ENCODE measurements at regions not wholly inside any gene's neighbourhood (a gene's known extent, or its start where the extent isn't known, plus 50 kb on each side); places are given as distances from the start of the nearest gene placed in this dataset.

DNA sequence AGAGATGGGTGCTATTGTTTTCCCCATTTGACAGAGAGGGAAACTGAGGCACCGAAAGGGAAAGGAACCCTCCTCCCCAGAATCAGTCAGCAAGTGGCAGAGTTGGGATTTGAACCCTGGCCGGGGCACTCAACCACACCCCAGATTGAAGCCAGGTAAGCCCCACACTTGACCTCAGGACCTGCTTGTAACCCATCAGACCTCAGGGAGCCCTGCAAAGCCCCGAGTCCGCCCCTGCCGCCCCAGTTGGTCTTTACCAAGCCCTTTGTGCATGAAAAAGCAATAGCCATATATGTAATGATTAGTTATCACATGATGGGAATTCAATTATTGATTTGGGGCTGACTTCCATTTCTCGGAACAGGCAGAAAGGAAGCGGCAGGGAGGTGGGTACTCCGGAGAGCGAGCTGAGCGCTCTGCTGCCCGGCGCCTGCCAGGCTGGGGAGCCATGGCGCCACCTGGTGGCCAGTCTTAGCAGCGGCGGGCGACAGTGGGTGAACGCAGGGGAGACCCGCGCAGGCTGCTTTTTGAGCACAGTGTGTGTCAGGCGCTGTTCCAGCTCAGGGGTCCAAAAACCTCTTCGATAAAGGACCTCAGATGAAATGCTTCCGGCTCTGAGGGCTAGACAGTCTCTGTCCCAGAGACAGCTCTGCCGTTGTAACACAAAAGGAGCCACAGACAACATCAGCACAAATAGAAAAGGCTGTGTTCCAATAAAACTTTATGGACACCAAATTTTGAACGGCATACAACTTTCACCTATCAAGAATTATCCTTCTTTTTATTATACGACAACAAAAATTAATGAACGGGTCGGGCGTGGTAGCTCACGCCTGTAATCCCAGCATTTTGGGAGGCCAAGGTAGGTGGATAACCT, 82.9 kb upstream of the CACNA1A start:
- DNase-seq = peak; percentile 70
- H3K9me3 ChIP-seq (replicated peaks) = no peaks in the 10 kb centered on the region
- TF ChIP-seq CTCF (IDR thresholded peaks at IDR 0.05; ENCODE audit: borderline replicate concordance) = peak; percentile 99
- H3K4me1 ChIP-seq = no peaks in the 10 kb centered on the region
- intact Hi-C loops (cut with micrococcal nuclease) = loop anchor here (5.0 kb wide), 1 partner anchor 307 kb away; no protein-coding TSS in a partner anchor
- H3K27ac ChIP-seq (replicated peaks) = no peak overlapping the region
- H3K36me3 ChIP-seq = no peaks in the 10 kb centered on the region
- H3K4me3 ChIP-seq = no peak overlapping the region
- H3K27me3 ChIP-seq (ENCODE audit: low read depth) = peaks cover 78% of the 10 kb centered on the region

- DNase-seq = no peak
- TF ChIP-seq CTCF (IDR thresholded peaks at IDR 0.05; ENCODE audit: borderline replicate concordance) = no peak
- H3K4me3 ChIP-seq = no peak overlapping the region
- H3K27me3 ChIP-seq (ENCODE audit: low read depth) = peaks cover 44% of the 10 kb centered on the region
- H3K9me3 ChIP-seq (replicated peaks) = no peaks in the 10 kb centered on the region
- H3K4me1 ChIP-seq = no peaks in the 10 kb centered on the region
- H3K36me3 ChIP-seq = no peaks in the 10 kb centered on the region
- H3K27ac ChIP-seq (replicated peaks) = no peak overlapping the region
- intact Hi-C loops (cut with micrococcal nuclease) = loop anchor here (5.0 kb wide), 1 partner anchor 303 kb away; no protein-coding TSS in a partner anchor
These were observed 79.2 kb upstream of the CACNA1A start for GRCh38 chr19:13585512-13585911.

- Histone ChIP-seq H3K27me3 (ENCODE audit: low read depth) (peaks cover 26% of the 10 kb centered on the region), H3K36me3 (no peaks in the 10 kb centered on the region), H3K4me3 (no peak overlapping the region), H3K9me3 (replicated peaks) (peaks cover 12% of the 10 kb centered on the region), H3K27ac (replicated peaks) (no peak overlapping the region), H3K4me1 (no peaks in the 10 kb centered on the region)
- no peak for DNase-seq
- TF ChIP-seq CTCF (IDR thresholded peaks at IDR 0.05; ENCODE audit: borderline replicate concordance) = no peak
- intact Hi-C loops (cut with micrococcal nuclease) = no loop called here
These were observed 77.5 kb upstream of the CACNA1A start for GRCh38 chr19:13583753-13584152.

GRCh38 chr19:13583114-13583513, 76.8 kb upstream of the CACNA1A start:
- intact Hi-C loops (cut with micrococcal nuclease) = no loop called here
- H3K4me3 ChIP-seq = no peak overlapping the region
- no peak for DNase-seq
- H3K9me3 ChIP-seq (replicated peaks) = peaks cover 19% of the 10 kb centered on the region
- H3K27me3 ChIP-seq (ENCODE audit: low read depth) = peaks cover 22% of the 10 kb centered on the region
- H3K4me1 ChIP-seq = no peaks in the 10 kb centered on the region
- no peak for TF ChIP-seq CTCF (IDR thresholded peaks at IDR 0.05; ENCODE audit: borderline replicate concordance)
- H3K36me3 ChIP-seq = no peaks in the 10 kb centered on the region
- H3K27ac ChIP-seq (replicated peaks) = no peak overlapping the region

DNA sequence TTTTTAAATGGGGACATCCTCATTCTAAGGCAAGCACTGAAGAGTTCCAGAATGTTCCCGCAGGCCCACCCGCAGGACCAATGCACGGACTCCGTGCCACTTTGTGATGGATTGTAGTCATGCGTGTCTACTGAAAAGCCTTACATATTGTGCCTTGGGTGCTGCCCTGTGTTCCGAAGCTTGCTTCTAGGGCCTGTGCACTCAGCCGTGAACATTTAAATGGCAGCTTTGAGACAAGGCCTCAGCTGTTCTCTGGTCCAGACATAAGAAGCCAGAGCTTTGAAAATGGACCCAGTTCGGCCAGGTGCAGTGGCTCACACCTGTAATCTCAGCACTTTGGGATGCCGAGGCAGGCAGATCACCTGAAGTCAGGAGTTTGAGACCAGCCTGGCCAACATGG, 75.3 kb upstream of the CACNA1A start:
- intact Hi-C loops (cut with micrococcal nuclease) = no loop called here
- H3K27me3 ChIP-seq (ENCODE audit: low read depth) = peaks cover 28% of the 10 kb centered on the region
- H3K9me3 ChIP-seq (replicated peaks) = peaks cover 34% of the 10 kb centered on the region
- no peak overlapping the region for H3K27ac ChIP-seq (replicated peaks)
- no peaks in the 10 kb centered on the region for H3K36me3 ChIP-seq
- no peak overlapping the region for H3K4me3 ChIP-seq
- DNase-seq = no peak
- H3K4me1 ChIP-seq = no peaks in the 10 kb centered on the region
- TF ChIP-seq CTCF (IDR thresholded peaks at IDR 0.05; ENCODE audit: borderline replicate concordance) = no peak

Data from left ventricle myocardium inferior (tissue), 1 donor.